ENCODE measurements at regions not wholly inside any gene's neighbourhood (a gene's known extent, or its start where the extent isn't known, plus 50 kb on each side); places are given as distances from the start of the nearest gene placed in this dataset.
"Not testable (repeated sequence)": the region's sequence is repeated elsewhere in the genome, so short reads cannot be mapped to it uniquely, and the experiment has no call there.

GRCh38 chr20:53652859-53653517 is 59.3 kb upstream of the ZNF217 start:
- Histone ChIP-seq H3K36me3 (ENCODE audit: control insufficient read depth in 2 of 3, insufficient read depth in 3 of 3, low read length in 3 of 3) (no peaks in the 10 kb centered on the region), H3K27me3 (ENCODE audit: control insufficient read depth, insufficient read depth, low read length) (no peaks in the 10 kb centered on the region), H3K4me3 (ENCODE audit: low read length in 3 of 3) (peak overlapping the region in 1 of 3 donors; percentile 47), H3K4me1 (ENCODE audit: control insufficient read depth in 2 of 3, insufficient read depth in 2 of 3, low read depth in 1 of 3, low read length in 3 of 3) (peaks cover 0 to 9% (median 8%) of the 10 kb centered on the region in 3 donors), H3K27ac (ENCODE audit: low read depth in 2 of 2, low read length in 2 of 2) (peak overlapping the region; percentile 24 to 74), H3K9ac (ENCODE audit: low read length in 3 of 3) (peak overlapping the region in 2 of 3 donors; percentile 22 to 43), H3K9me3 (ENCODE audit: control insufficient read depth in 2 of 3, insufficient read depth in 1 of 3, low read length in 3 of 3) (no peaks in the 10 kb centered on the region)
- intact Hi-C loops (cut with DNase I), result no loop called here
- no peak for TF ChIP-seq CTCF (IDR thresholded peaks at IDR 0.05; ENCODE audit: borderline replicate concordance, extremely low read depth, insufficient read depth)
- peak in 1 of 5 donors; percentile 29 for DNase-seq
- no peak for FAIRE-seq

GRCh38 chr20:53652090-53652858 is 58.6 kb upstream of the ZNF217 start:
- peak overlapping the region; percentile 24 to 84 for H3K27ac ChIP-seq (ENCODE audit: low read depth in 2 of 2, low read length in 2 of 2)
- TF ChIP-seq CTCF (IDR thresholded peaks at IDR 0.05; ENCODE audit: borderline replicate concordance, extremely low read depth, insufficient read depth), result no peak
- FAIRE-seq, result no peak

GRCh38 chr20:53649493-53649892 is 55.9 kb upstream of the ZNF217 start:
- DNase-seq; H3K4me3 ChIP-seq (ENCODE audit: low read length in 3 of 3); FAIRE-seq; intact Hi-C loops (cut with DNase I); H3K36me3 ChIP-seq (ENCODE audit: control insufficient read depth in 2 of 3, insufficient read depth in 3 of 3, low read length in 3 of 3); H3K9ac ChIP-seq (ENCODE audit: low read length in 3 of 3); H3K27me3 ChIP-seq (ENCODE audit: control insufficient read depth, insufficient read depth, low read length); H3K27ac ChIP-seq (ENCODE audit: low read depth in 2 of 2, low read length in 2 of 2); H3K9me3 ChIP-seq (ENCODE audit: control insufficient read depth in 2 of 3, insufficient read depth in 1 of 3, low read length in 3 of 3); H3K4me1 ChIP-seq (ENCODE audit: control insufficient read depth in 2 of 3, insufficient read depth in 2 of 3, low read depth in 1 of 3, low read length in 3 of 3): not testable (repeated sequence)

More at GRCh38 chr20:53652090-53652858, 58.6 kb upstream of the ZNF217 start:
- Histone ChIP-seq H3K9ac (ENCODE audit: low read length in 3 of 3) (peak overlapping the region in 2 of 3 donors; percentile 0 to 60), H3K4me1 (ENCODE audit: control insufficient read depth in 2 of 3, insufficient read depth in 2 of 3, low read depth in 1 of 3, low read length in 3 of 3) (peaks cover 0 to 9% (median 8%) of the 10 kb centered on the region in 3 donors), H3K9me3 (ENCODE audit: control insufficient read depth in 2 of 3, insufficient read depth in 1 of 3, low read length in 3 of 3) (no peaks in the 10 kb centered on the region), H3K36me3 (ENCODE audit: control insufficient read depth in 2 of 3, insufficient read depth in 3 of 3, low read length in 3 of 3) (no peaks in the 10 kb centered on the region), H3K4me3 (ENCODE audit: low read length in 3 of 3) (peak overlapping the region in 2 of 3 donors; percentile 32 to 47), H3K27me3 (ENCODE audit: control insufficient read depth, insufficient read depth, low read length) (no peaks in the 10 kb centered on the region)
- intact Hi-C loops (cut with DNase I), result no loop called here
- peak in 1 of 5 donors; percentile 42 for DNase-seq

- Histone ChIP-seq H3K36me3 (ENCODE audit: control insufficient read depth in 2 of 3, insufficient read depth in 3 of 3, low read length in 3 of 3) (no peaks in the 10 kb centered on the region), H3K4me3 (ENCODE audit: low read length in 3 of 3) (no peak overlapping the region), H3K9me3 (ENCODE audit: control insufficient read depth in 2 of 3, insufficient read depth in 1 of 3, low read length in 3 of 3) (no peaks in the 10 kb centered on the region), H3K27me3 (ENCODE audit: control insufficient read depth, insufficient read depth, low read length) (no peaks in the 10 kb centered on the region), H3K9ac (ENCODE audit: low read length in 3 of 3) (no peak overlapping the region), H3K4me1 (ENCODE audit: control insufficient read depth in 2 of 3, insufficient read depth in 2 of 3, low read depth in 1 of 3, low read length in 3 of 3) (peaks cover 4 to 8% (median 7%) of the 10 kb centered on the region in 3 donors), H3K27ac (ENCODE audit: low read depth in 2 of 2, low read length in 2 of 2) (no peak overlapping the region)
- no peak for FAIRE-seq
- intact Hi-C loops (cut with DNase I), result no loop called here
- DNase-seq, result no peak
- TF ChIP-seq CTCF (IDR thresholded peaks at IDR 0.05; ENCODE audit: borderline replicate concordance, extremely low read depth, insufficient read depth), result no peak
Measured at GRCh38 chr20:53647286-53647821, 53.7 kb upstream of the ZNF217 start.

All from kidney (tissue), 13 donors.